GM12874 (cell line): ENCODE measurements at regions not wholly inside any gene's neighbourhood (a gene's known extent, or its start where the extent isn't known, plus 50 kb on each side); places are given as distances from the start of the nearest gene placed in this dataset.

Experiments used
- CTCF ChIP-seq: IDR thresholded peaks from 2 replicates; pipeline ENCODE4 v1.5.1; 2011; ENCODE audit warnings: low read depth, mild to moderate bottlenecking, control low read depth, low read length, moderate library complexity; ENCODE audit not compliant: insufficient read depth

- no peak for TF ChIP-seq CTCF
Observed at GRCh38 chr5:120405923-120406322, 58.2 kb upstream of the PRR16 start.

GRCh38 chr5:120413686-120414085 lies 50.4 kb upstream of the PRR16 start:
- TF ChIP-seq CTCF, result no peak
